DOHH2 (cell line): ENCODE measurements at regions not wholly inside any gene's neighbourhood (a gene's known extent, or its start where the extent isn't known, plus 50 kb on each side); places are given as distances from the start of the nearest gene placed in this dataset.

Source experiments
- H3F3A ChIP-seq: fragments of 200-600 bp; sonication (generic), shearing (Covaris generic); 2 replicates; pipeline ENCODE4 v1.6.0; 2016; ENCODE audit warnings: antibody characterized with exemption, mild to moderate bottlenecking; ENCODE audit not compliant: control insufficient read depth, insufficient read depth
- H3K27ac ChIP-seq: fragments of 200-600 bp; sonication (generic); 2 replicates; pipeline ENCODE4 v1.5.1; 2014; ENCODE audit warnings: low read depth, mild to moderate bottlenecking, low read length, moderate library complexity
- H3K27me3 ChIP-seq: fragments of 200-600 bp; sonication (generic); 2 replicates; pipeline ENCODE4 v1.6.1; 2014; ENCODE audit warnings: mild to moderate bottlenecking, low read length, mixed read lengths; ENCODE audit not compliant: control insufficient read depth
- H3K36me3 ChIP-seq: fragments of 200-600 bp; sonication (generic); 2 replicates; pipeline ENCODE4 v1.6.1; 2014; ENCODE audit warnings: mild to moderate bottlenecking, low read length, moderate library complexity, mixed read lengths; ENCODE audit not compliant: control insufficient read depth
- H3K4me1 ChIP-seq: fragments of 200-600 bp; sonication (generic); 2 replicates; pipeline ENCODE4 v1.6.1; 2014; ENCODE audit warnings: mild to moderate bottlenecking, low read length, mixed read lengths; ENCODE audit not compliant: control insufficient read depth
- H3K4me2 ChIP-seq: fragments of 200-600 bp; sonication (generic); 2 replicates; pipeline ENCODE4 v1.6.0; 2014; ENCODE audit warnings: mild to moderate bottlenecking, low read length, moderate library complexity
- H3K4me3 ChIP-seq: fragments of 200-600 bp; sonication (generic); 2 replicates; pipeline ENCODE4 v1.5.1; 2014; ENCODE audit warnings: mild to moderate bottlenecking, low read length, mixed read lengths
- H3K79me2 ChIP-seq: fragments of 200-600 bp; sonication (generic); 2 replicates; pipeline ENCODE4 v1.6.1; 2014; ENCODE audit warnings: mild to moderate bottlenecking, low read length, mixed read lengths; ENCODE audit not compliant: control insufficient read depth
- H3K9me2 ChIP-seq: fragments of 200-600 bp; sonication (generic); replicated peaks from 2 replicates; pipeline ENCODE4 v1.6.1; 2014; ENCODE audit warnings: mild to moderate bottlenecking, low read length, mixed read lengths; ENCODE audit not compliant: control insufficient read depth
- H3K9me3 ChIP-seq: fragments of 200-600 bp; sonication (generic); 2 replicates; pipeline ENCODE4 v1.6.1; 2014; ENCODE audit warnings: antibody characterized with exemption, low read length, mixed read lengths; ENCODE audit not compliant: control insufficient read depth, insufficient read depth
- H4K20me1 ChIP-seq: fragments of 200-600 bp; sonication (generic); 2 replicates; pipeline ENCODE4 v1.6.0; 2014; ENCODE audit warnings: low read depth, mild to moderate bottlenecking, antibody characterized with exemption, low read length, moderate library complexity; ENCODE audit not compliant: control insufficient read depth, insufficient read depth
- CTCF ChIP-seq: fragments of 200-600 bp; sonication (generic); IDR thresholded peaks from one replicate; pipeline ENCODE4 v1.5.1; 2014; ENCODE audit warnings: antibody characterized with exemption, mild to moderate bottlenecking, low read depth, low read length; ENCODE audit not compliant: poor library complexity, severe bottlenecking
- EZH2phosphoT487 ChIP-seq: fragments of 200-600 bp; sonication (generic); IDR thresholded peaks from 2 replicates; pipeline ENCODE4 v1.6.1; 2017; ENCODE audit warnings: borderline replicate concordance, mild to moderate bottlenecking, antibody characterized with exemption, low read length, moderate library complexity, mixed read lengths

GRCh38 chr10:78755877-78756455 is 312.8 kb upstream of the ZMIZ1 start:
- H3F3A ChIP-seq, result no peaks in the 10 kb centered on the region
- no peaks in the 10 kb centered on the region for H4K20me1 ChIP-seq
- no peaks in the 10 kb centered on the region for H3K9me3 ChIP-seq
- H3K9me2 ChIP-seq, result no peaks in the 10 kb centered on the region
- no peak overlapping the region for H3K4me3 ChIP-seq
- no peaks in the 10 kb centered on the region for H3K36me3 ChIP-seq
- H3K4me2 ChIP-seq, result no peak overlapping the region
- no peaks in the 10 kb centered on the region for H3K79me2 ChIP-seq
- no peak for TF ChIP-seq CTCF
- TF ChIP-seq EZH2phosphoT487, result no peak
- H3K4me1 ChIP-seq, result no peaks in the 10 kb centered on the region
- no peak overlapping the region for H3K27ac ChIP-seq
- peaks cover 3% of the 10 kb centered on the region; the same call in 1 of the 2 replicates for H3K27me3 ChIP-seq

GRCh38 chr10:78756604-78757343 is 312.0 kb upstream of the ZMIZ1 start:
- Histone ChIP-seq H4K20me1 (no peaks in the 10 kb centered on the region), H3K36me3 (no peaks in the 10 kb centered on the region), H3K4me1 (no peaks in the 10 kb centered on the region), H3K27ac (no peak overlapping the region), H3K4me2 (no peak overlapping the region), H3K9me2 (no peaks in the 10 kb centered on the region), H3F3A (no peaks in the 10 kb centered on the region), H3K27me3 (peaks cover 3% of the 10 kb centered on the region; the same call in 1 of the 2 replicates), H3K9me3 (no peaks in the 10 kb centered on the region), H3K4me3 (no peak overlapping the region), H3K79me2 (no peaks in the 10 kb centered on the region)
- TF ChIP-seq CTCF (no peak), EZH2phosphoT487 (no peak)

- Histone ChIP-seq H4K20me1 (no peaks in the 10 kb centered on the region), H3K4me2 (no peak overlapping the region), H3K9me2 (no peaks in the 10 kb centered on the region), H3K79me2 (no peaks in the 10 kb centered on the region), H3K4me1 (no peaks in the 10 kb centered on the region), H3K9me3 (no peaks in the 10 kb centered on the region), H3K27ac (no peak overlapping the region), H3F3A (no peaks in the 10 kb centered on the region), H3K4me3 (no peak overlapping the region), H3K27me3 (peaks cover 3% of the 10 kb centered on the region; the same call in 1 of the 2 replicates), H3K36me3 (no peaks in the 10 kb centered on the region)
- TF ChIP-seq EZH2phosphoT487, result no peak
- TF ChIP-seq CTCF, result no peak
Measured at GRCh38 chr10:78757344-78757925, 311.3 kb upstream of the ZMIZ1 start.
